ENCODE measurements at regions not wholly inside any gene's neighbourhood (a gene's known extent, or its start where the extent isn't known, plus 50 kb on each side); places are given as distances from the start of the nearest gene placed in this dataset.

- H3K4me1 ChIP-seq (ENCODE audit: control insufficient read depth in 1 of 2, insufficient read depth in 2 of 2, low read length in 2 of 2), result no peaks in the 10 kb centered on the region
- no peak overlapping the region for H3K4me3 ChIP-seq (ENCODE audit: low read depth in 1 of 2, low read length in 2 of 2)
- H3K27ac ChIP-seq (ENCODE audit: low read length), result no peak overlapping the region
- no peaks in the 10 kb centered on the region for H3K9me3 ChIP-seq (ENCODE audit: control insufficient read depth in 1 of 2, low read length in 2 of 2)
- no peaks in the 10 kb centered on the region for H3K27me3 ChIP-seq (ENCODE audit: low read depth, low read length)
- H3K36me3 ChIP-seq (ENCODE audit: control insufficient read depth in 1 of 2, insufficient read depth in 2 of 2, low read length in 2 of 2), result no peaks in the 10 kb centered on the region
These were observed 355.7 kb upstream of the CDH8 start for GRCh38 chr16:62391940-62392339.

- no peaks in the 10 kb centered on the region for H3K4me1 ChIP-seq (ENCODE audit: control insufficient read depth in 1 of 2, insufficient read depth in 2 of 2, low read length in 2 of 2)
- no peaks in the 10 kb centered on the region for H3K9me3 ChIP-seq (ENCODE audit: control insufficient read depth in 1 of 2, low read length in 2 of 2)
- no peak overlapping the region for H3K27ac ChIP-seq (ENCODE audit: low read length)
- H3K36me3 ChIP-seq (ENCODE audit: control insufficient read depth in 1 of 2, insufficient read depth in 2 of 2, low read length in 2 of 2), result no peaks in the 10 kb centered on the region
- H3K4me3 ChIP-seq (ENCODE audit: low read depth in 1 of 2, low read length in 2 of 2), result no peak overlapping the region
- H3K27me3 ChIP-seq (ENCODE audit: low read depth, low read length), result no peaks in the 10 kb centered on the region
These were observed 354.9 kb upstream of the CDH8 start for GRCh38 chr16:62391134-62391533.

GRCh38 chr16:62390214-62390613 is 354.0 kb upstream of the CDH8 start:
- Histone ChIP-seq H3K4me3 (ENCODE audit: low read depth in 1 of 2, low read length in 2 of 2) (no peak overlapping the region), H3K9me3 (ENCODE audit: control insufficient read depth in 1 of 2, low read length in 2 of 2) (no peaks in the 10 kb centered on the region), H3K4me1 (ENCODE audit: control insufficient read depth in 1 of 2, insufficient read depth in 2 of 2, low read length in 2 of 2) (no peaks in the 10 kb centered on the region), H3K27me3 (ENCODE audit: low read depth, low read length) (no peaks in the 10 kb centered on the region), H3K36me3 (ENCODE audit: control insufficient read depth in 1 of 2, insufficient read depth in 2 of 2, low read length in 2 of 2) (no peaks in the 10 kb centered on the region), H3K27ac (ENCODE audit: low read length) (no peak overlapping the region)

- H3K27me3 ChIP-seq (ENCODE audit: low read depth, low read length), result no peaks in the 10 kb centered on the region
- no peaks in the 10 kb centered on the region for H3K36me3 ChIP-seq (ENCODE audit: control insufficient read depth in 1 of 2, insufficient read depth in 2 of 2, low read length in 2 of 2)
- no peaks in the 10 kb centered on the region for H3K9me3 ChIP-seq (ENCODE audit: control insufficient read depth in 1 of 2, low read length in 2 of 2)
- no peaks in the 10 kb centered on the region for H3K4me1 ChIP-seq (ENCODE audit: control insufficient read depth in 1 of 2, insufficient read depth in 2 of 2, low read length in 2 of 2)
- H3K4me3 ChIP-seq (ENCODE audit: low read depth in 1 of 2, low read length in 2 of 2), result no peak overlapping the region
- H3K27ac ChIP-seq (ENCODE audit: low read length), result no peak overlapping the region
These were observed 350.2 kb upstream of the CDH8 start for GRCh38 chr16:62386411-62386810.

- no peaks in the 10 kb centered on the region for H3K9me3 ChIP-seq (ENCODE audit: control insufficient read depth in 1 of 2, low read length in 2 of 2)
- no peak overlapping the region for H3K27ac ChIP-seq (ENCODE audit: low read length)
- H3K27me3 ChIP-seq (ENCODE audit: low read depth, low read length), result no peaks in the 10 kb centered on the region
- H3K36me3 ChIP-seq (ENCODE audit: control insufficient read depth in 1 of 2, insufficient read depth in 2 of 2, low read length in 2 of 2), result no peaks in the 10 kb centered on the region
- no peak overlapping the region for H3K4me3 ChIP-seq (ENCODE audit: low read depth in 1 of 2, low read length in 2 of 2)
- no peaks in the 10 kb centered on the region for H3K4me1 ChIP-seq (ENCODE audit: control insufficient read depth in 1 of 2, insufficient read depth in 2 of 2, low read length in 2 of 2)
These were observed 347.7 kb upstream of the CDH8 start for GRCh38 chr16:62383941-62384340.

GRCh38 chr16:62370445-62370844 is 334.2 kb upstream of the CDH8 start:
- H3K4me3 ChIP-seq (ENCODE audit: low read depth in 1 of 2, low read length in 2 of 2), result no peak overlapping the region
- H3K4me1 ChIP-seq (ENCODE audit: control insufficient read depth in 1 of 2, insufficient read depth in 2 of 2, low read length in 2 of 2), result no peaks in the 10 kb centered on the region
- no peaks in the 10 kb centered on the region for H3K27me3 ChIP-seq (ENCODE audit: low read depth, low read length)
- no peak overlapping the region for H3K27ac ChIP-seq (ENCODE audit: low read length)
- H3K9me3 ChIP-seq (ENCODE audit: control insufficient read depth in 1 of 2, low read length in 2 of 2), result no peaks in the 10 kb centered on the region
- H3K36me3 ChIP-seq (ENCODE audit: control insufficient read depth in 1 of 2, insufficient read depth in 2 of 2, low read length in 2 of 2), result no peaks in the 10 kb centered on the region

- H3K4me1 ChIP-seq (ENCODE audit: control insufficient read depth in 1 of 2, insufficient read depth in 2 of 2, low read length in 2 of 2), result no peaks in the 10 kb centered on the region
These were observed 327.3 kb upstream of the CDH8 start for GRCh38 chr16:62363501-62363900.

GRCh38 chr16:62353355-62353754 is 317.1 kb upstream of the CDH8 start:
- Histone ChIP-seq H3K36me3 (ENCODE audit: control insufficient read depth in 1 of 2, insufficient read depth in 2 of 2, low read length in 2 of 2) (no peaks in the 10 kb centered on the region), H3K4me1 (ENCODE audit: control insufficient read depth in 1 of 2, insufficient read depth in 2 of 2, low read length in 2 of 2) (no peaks in the 10 kb centered on the region), H3K9me3 (ENCODE audit: control insufficient read depth in 1 of 2, low read length in 2 of 2) (no peaks in the 10 kb centered on the region), H3K4me3 (ENCODE audit: low read depth in 1 of 2, low read length in 2 of 2) (no peak overlapping the region), H3K27me3 (ENCODE audit: low read depth, low read length) (no peaks in the 10 kb centered on the region), H3K27ac (ENCODE audit: low read length) (no peak overlapping the region)

More at GRCh38 chr16:62363501-62363900, 327.3 kb upstream of the CDH8 start:
- Histone ChIP-seq H3K27ac (ENCODE audit: low read length) (no peak overlapping the region), H3K4me3 (ENCODE audit: low read depth in 1 of 2, low read length in 2 of 2) (no peak overlapping the region), H3K27me3 (ENCODE audit: low read depth, low read length) (no peaks in the 10 kb centered on the region), H3K9me3 (ENCODE audit: control insufficient read depth in 1 of 2, low read length in 2 of 2) (no peaks in the 10 kb centered on the region), H3K36me3 (ENCODE audit: control insufficient read depth in 1 of 2, insufficient read depth in 2 of 2, low read length in 2 of 2) (no peaks in the 10 kb centered on the region)

- Histone ChIP-seq H3K9me3 (ENCODE audit: control insufficient read depth in 1 of 2, low read length in 2 of 2) (no peaks in the 10 kb centered on the region), H3K36me3 (ENCODE audit: control insufficient read depth in 1 of 2, insufficient read depth in 2 of 2, low read length in 2 of 2) (no peaks in the 10 kb centered on the region), H3K4me1 (ENCODE audit: control insufficient read depth in 1 of 2, insufficient read depth in 2 of 2, low read length in 2 of 2) (no peaks in the 10 kb centered on the region), H3K4me3 (ENCODE audit: low read depth in 1 of 2, low read length in 2 of 2) (no peak overlapping the region), H3K27ac (ENCODE audit: low read length) (no peak overlapping the region), H3K27me3 (ENCODE audit: low read depth, low read length) (no peaks in the 10 kb centered on the region)
These were observed 306.0 kb upstream of the CDH8 start for GRCh38 chr16:62342216-62342615.

- H3K36me3 ChIP-seq (ENCODE audit: control insufficient read depth in 1 of 2, insufficient read depth in 2 of 2, low read length in 2 of 2), result no peaks in the 10 kb centered on the region
- no peaks in the 10 kb centered on the region for H3K9me3 ChIP-seq (ENCODE audit: control insufficient read depth in 1 of 2, low read length in 2 of 2)
- no peak overlapping the region for H3K4me3 ChIP-seq (ENCODE audit: low read depth in 1 of 2, low read length in 2 of 2)
- H3K27ac ChIP-seq (ENCODE audit: low read length), result no peak overlapping the region
- H3K27me3 ChIP-seq (ENCODE audit: low read depth, low read length), result no peaks in the 10 kb centered on the region
- no peaks in the 10 kb centered on the region for H3K4me1 ChIP-seq (ENCODE audit: control insufficient read depth in 1 of 2, insufficient read depth in 2 of 2, low read length in 2 of 2)
These were observed 299.1 kb upstream of the CDH8 start for GRCh38 chr16:62335356-62335755.

- Histone ChIP-seq H3K4me3 (ENCODE audit: low read depth in 1 of 2, low read length in 2 of 2) (no peak overlapping the region), H3K36me3 (ENCODE audit: control insufficient read depth in 1 of 2, insufficient read depth in 2 of 2, low read length in 2 of 2) (no peaks in the 10 kb centered on the region), H3K27me3 (ENCODE audit: low read depth, low read length) (no peaks in the 10 kb centered on the region), H3K9me3 (ENCODE audit: control insufficient read depth in 1 of 2, low read length in 2 of 2) (no peaks in the 10 kb centered on the region), H3K4me1 (ENCODE audit: control insufficient read depth in 1 of 2, insufficient read depth in 2 of 2, low read length in 2 of 2) (no peaks in the 10 kb centered on the region), H3K27ac (ENCODE audit: low read length) (no peak overlapping the region)
These were observed 285.4 kb upstream of the CDH8 start for GRCh38 chr16:62321606-62322005.

GRCh38 chr16:62298600-62298999 is 262.4 kb upstream of the CDH8 start:
- no peaks in the 10 kb centered on the region for H3K27me3 ChIP-seq (ENCODE audit: low read depth, low read length)
- no peaks in the 10 kb centered on the region for H3K36me3 ChIP-seq (ENCODE audit: control insufficient read depth in 1 of 2, insufficient read depth in 2 of 2, low read length in 2 of 2)
- H3K9me3 ChIP-seq (ENCODE audit: control insufficient read depth in 1 of 2, low read length in 2 of 2), result peaks cover 0 to 4% of the 10 kb centered on the region in 2 donors
- H3K4me1 ChIP-seq (ENCODE audit: control insufficient read depth in 1 of 2, insufficient read depth in 2 of 2, low read length in 2 of 2), result no peaks in the 10 kb centered on the region
- H3K27ac ChIP-seq (ENCODE audit: low read length), result no peak overlapping the region
- H3K4me3 ChIP-seq (ENCODE audit: low read depth in 1 of 2, low read length in 2 of 2), result no peak overlapping the region

Data from muscle layer of duodenum (tissue), 2 donors.